ENCODE measurements at regions not wholly inside any gene's neighbourhood (a gene's known extent, or its start where the extent isn't known, plus 50 kb on each side); places are given as distances from the start of the nearest gene placed in this dataset.
A peak's percentile ranks its signal among the peaks of the same experiment; 100 is the strongest.
"Not testable (repeated sequence)": the region's sequence is repeated elsewhere in the genome, so short reads cannot be mapped to it uniquely, and the experiment has no call there.

- TF ChIP-seq CTCF (IDR thresholded peaks at IDR 0.05) = no peak
- DNase-seq (no peak), ATAC-seq (peak; percentile 48)
Measured at GRCh38 chr7:142581341-142581740, 167.9 kb upstream of the PRSS1 start.

GRCh38 chr7:142579946-142580345 is 169.3 kb upstream of the PRSS1 start:
- ATAC-seq (no peak), DNase-seq (no peak)
- H3K36me3 ChIP-seq (ENCODE audit: low read depth) = no peaks in the 10 kb centered on the region
- no peak overlapping the region for H3K4me3 ChIP-seq
- TF ChIP-seq CTCF (IDR thresholded peaks at IDR 0.05) = no peak
- no peaks in the 10 kb centered on the region for H3K4me1 ChIP-seq (ENCODE audit: low read depth)
- H3K9me3 ChIP-seq = no peaks in the 10 kb centered on the region
- intact Hi-C loops (cut with DNase I, micrococcal nuclease) = no loop called here

More at GRCh38 chr7:142581341-142581740, 167.9 kb upstream of the PRSS1 start:
- H3K4me3 ChIP-seq = no peak overlapping the region
- intact Hi-C loops (cut with DNase I, micrococcal nuclease) = no loop called here
- no peaks in the 10 kb centered on the region for H3K9me3 ChIP-seq
- no peaks in the 10 kb centered on the region for H3K36me3 ChIP-seq (ENCODE audit: low read depth)
- H3K4me1 ChIP-seq (ENCODE audit: low read depth) = no peaks in the 10 kb centered on the region

- H3K36me3 ChIP-seq (ENCODE audit: low read depth); H3K9me3 ChIP-seq; intact Hi-C loops (cut with DNase I, micrococcal nuclease); H3K4me1 ChIP-seq (ENCODE audit: low read depth); ATAC-seq; DNase-seq; H3K4me3 ChIP-seq: not testable (repeated sequence)
Measured at GRCh38 chr7:142575351-142575750, 173.9 kb upstream of the PRSS1 start.

GRCh38 chr7:142571581-142571980 is 177.7 kb upstream of the PRSS1 start:
- no peak for ATAC-seq
- DNase-seq = no peak
- no peaks in the 10 kb centered on the region for H3K9me3 ChIP-seq
- intact Hi-C loops (cut with DNase I, micrococcal nuclease) = no loop called here
- no peaks in the 10 kb centered on the region for H3K4me1 ChIP-seq (ENCODE audit: low read depth)
- no peaks in the 10 kb centered on the region for H3K36me3 ChIP-seq (ENCODE audit: low read depth)
- no peak for TF ChIP-seq CTCF (IDR thresholded peaks at IDR 0.05)
- no peak overlapping the region for H3K4me3 ChIP-seq

- no peak for TF ChIP-seq CTCF (IDR thresholded peaks at IDR 0.05)
- no peak overlapping the region for H3K4me3 ChIP-seq
- ATAC-seq (no peak), DNase-seq (no peak)
- no peaks in the 10 kb centered on the region for H3K9me3 ChIP-seq
- intact Hi-C loops (cut with DNase I, micrococcal nuclease) = no loop called here
- H3K4me1 ChIP-seq (ENCODE audit: low read depth) = no peaks in the 10 kb centered on the region
- no peaks in the 10 kb centered on the region for H3K36me3 ChIP-seq (ENCODE audit: low read depth)
Measured at GRCh38 chr7:142569851-142570250, 179.4 kb upstream of the PRSS1 start.

GRCh38 chr7:142568435-142569097 is 180.7 kb upstream of the PRSS1 start:
- H3K4me1 ChIP-seq (ENCODE audit: low read depth) = no peaks in the 10 kb centered on the region
- ATAC-seq = no peak
- no peak overlapping the region for H3K4me3 ChIP-seq
- no peaks in the 10 kb centered on the region for H3K9me3 ChIP-seq
- no peaks in the 10 kb centered on the region for H3K36me3 ChIP-seq (ENCODE audit: low read depth)
- intact Hi-C loops (cut with DNase I, micrococcal nuclease) = no loop called here
- no peak for TF ChIP-seq CTCF (IDR thresholded peaks at IDR 0.05)
- no peak for DNase-seq

Measured in mucosa of descending colon (tissue), 3 donors.